Effector memory CD8-positive, alpha-beta T cell (primary cell): ENCODE measurements at regions not wholly inside any gene's neighbourhood (a gene's known extent, or its start where the extent isn't known, plus 50 kb on each side); places are given as distances from the start of the nearest gene placed in this dataset.

Experiments
- ATAC-seq: fragments of 150-1000 bp; cut with Tn5 transposase; replicated peaks from 2 replicates; pipeline ENCODE4 v1.10.0; 2021; ENCODE audit warnings: mild to moderate bottlenecking, moderate library complexity
- DNase-seq, 3 experiments: peaks; one replicate each; pipeline ENCODE4 v3.0.0; 2021
- H3K27ac Mint-ChIP-seq, 2 donors: one replicate each; pipeline ENCODE4 v1.8.0; 2022; ENCODE audit warnings: mild to moderate bottlenecking in 2 of 2, mixed read lengths in 2 of 2, moderate library complexity in 2 of 2
- H3K27me3 Mint-ChIP-seq, 2 donors: one replicate each; pipeline ENCODE4 v1.8.0; 2022; ENCODE audit warnings: mixed read lengths in 2 of 2
- H3K36me3 Mint-ChIP-seq: one replicate; pipeline ENCODE4 v1.8.0; 2022; ENCODE audit warnings: mild to moderate bottlenecking, moderate library complexity, mixed read lengths; ENCODE audit not compliant: insufficient read depth
- H3K4me1 Mint-ChIP-seq, 2 donors: one replicate each; pipeline ENCODE4 v1.8.0; 2022; ENCODE audit warnings: low read depth in 2 of 2, mixed read lengths in 2 of 2
- H3K4me3 Mint-ChIP-seq, 2 donors: one replicate each; pipeline ENCODE4 v1.8.0; 2022; ENCODE audit warnings: mild to moderate bottlenecking in 2 of 2, mixed read lengths in 2 of 2, moderate library complexity in 2 of 2
- H3K9me3 Mint-ChIP-seq, 2 donors: one replicate each; pipeline ENCODE4 v1.8.0; 2022; ENCODE audit warnings: mixed read lengths in 2 of 2

- Mint-ChIP-seq H3K27me3 (peaks cover 6 to 21% of the 10 kb centered on the region in 2 donors), H3K4me1 (no peaks in the 10 kb centered on the region), H3K9me3 (no peaks in the 10 kb centered on the region), H3K4me3 (no peak overlapping the region), H3K36me3 (peaks cover 3% of the 10 kb centered on the region), H3K27ac (no peak overlapping the region)
- no peak for ATAC-seq
- DNase-seq = no peak
These were observed 94.5 kb upstream of the F3 start for GRCh38 chr1:94636100-94636499.

- no peaks in the 10 kb centered on the region for H3K9me3 Mint-ChIP-seq
- peaks cover 6 to 21% of the 10 kb centered on the region in 2 donors for H3K27me3 Mint-ChIP-seq
- no peak for ATAC-seq
- peaks cover 3% of the 10 kb centered on the region for H3K36me3 Mint-ChIP-seq
- DNase-seq = no peak
- no peak overlapping the region for H3K27ac Mint-ChIP-seq
- no peaks in the 10 kb centered on the region for H3K4me1 Mint-ChIP-seq
- H3K4me3 Mint-ChIP-seq = no peak overlapping the region
These were observed 93.4 kb upstream of the F3 start for GRCh38 chr1:94634977-94635416.

- no peak overlapping the region for H3K27ac Mint-ChIP-seq
- no peak overlapping the region for H3K4me3 Mint-ChIP-seq
- H3K27me3 Mint-ChIP-seq = peaks cover 8 to 21% of the 10 kb centered on the region in 2 donors
- no peak for ATAC-seq
- no peaks in the 10 kb centered on the region for H3K4me1 Mint-ChIP-seq
- no peak for DNase-seq
- H3K9me3 Mint-ChIP-seq = no peaks in the 10 kb centered on the region
- H3K36me3 Mint-ChIP-seq = peaks cover 3% of the 10 kb centered on the region
These were observed 91.5 kb upstream of the F3 start for GRCh38 chr1:94633051-94633450.

GRCh38 chr1:94629259-94630181 lies 88.0 kb upstream of the F3 start:
- no peak for ATAC-seq
- H3K27me3 Mint-ChIP-seq = peaks cover 18 to 21% of the 10 kb centered on the region in 2 donors
- no peak for DNase-seq
- no peaks in the 10 kb centered on the region for H3K9me3 Mint-ChIP-seq
- H3K36me3 Mint-ChIP-seq = peaks cover 3% of the 10 kb centered on the region
- H3K27ac Mint-ChIP-seq = no peak overlapping the region
- H3K4me3 Mint-ChIP-seq = no peak overlapping the region
- H3K4me1 Mint-ChIP-seq = no peaks in the 10 kb centered on the region

- H3K27me3 Mint-ChIP-seq = peaks cover 9 to 14% of the 10 kb centered on the region in 2 donors
- no peak overlapping the region for H3K27ac Mint-ChIP-seq
- DNase-seq (no peak), ATAC-seq (no peak)
- H3K4me1 Mint-ChIP-seq = no peaks in the 10 kb centered on the region
- no peaks in the 10 kb centered on the region for H3K9me3 Mint-ChIP-seq
- no peak overlapping the region for H3K4me3 Mint-ChIP-seq
- peaks cover 3% of the 10 kb centered on the region for H3K36me3 Mint-ChIP-seq
These were observed 86.9 kb upstream of the F3 start for GRCh38 chr1:94628499-94628843.

GRCh38 chr1:94627771-94628498 lies 86.4 kb upstream of the F3 start:
- DNase-seq = no peak
- Mint-ChIP-seq H3K4me3 (no peak overlapping the region), H3K9me3 (no peaks in the 10 kb centered on the region), H3K27ac (no peak overlapping the region), H3K36me3 (no peaks in the 10 kb centered on the region), H3K27me3 (peaks cover 4 to 14% of the 10 kb centered on the region in 2 donors), H3K4me1 (no peaks in the 10 kb centered on the region)
- ATAC-seq = no peak

- H3K27ac Mint-ChIP-seq = no peak overlapping the region
- no peaks in the 10 kb centered on the region for H3K36me3 Mint-ChIP-seq
- peaks cover 0 to 14% of the 10 kb centered on the region in 2 donors for H3K27me3 Mint-ChIP-seq
- H3K4me1 Mint-ChIP-seq = no peaks in the 10 kb centered on the region
- DNase-seq (no peak), ATAC-seq (no peak)
- no peaks in the 10 kb centered on the region for H3K9me3 Mint-ChIP-seq
- no peak overlapping the region for H3K4me3 Mint-ChIP-seq
These were observed 82.6 kb upstream of the F3 start for GRCh38 chr1:94624203-94624602.

GRCh38 chr1:94623560-94624148 lies 82.1 kb upstream of the F3 start:
- H3K27ac Mint-ChIP-seq = no peak overlapping the region
- H3K27me3 Mint-ChIP-seq = peaks cover 2 to 16% of the 10 kb centered on the region in 2 donors
- DNase-seq (no peak), ATAC-seq (no peak)
- H3K4me3 Mint-ChIP-seq = no peak overlapping the region
- H3K36me3 Mint-ChIP-seq = no peaks in the 10 kb centered on the region
- H3K4me1 Mint-ChIP-seq = no peaks in the 10 kb centered on the region
- H3K9me3 Mint-ChIP-seq = peaks cover 0 to 4% of the 10 kb centered on the region in 2 donors

GRCh38 chr1:94622757-94623156 lies 81.2 kb upstream of the F3 start:
- H3K27ac Mint-ChIP-seq = no peak overlapping the region
- H3K27me3 Mint-ChIP-seq = peaks cover 11 to 20% of the 10 kb centered on the region in 2 donors
- H3K4me3 Mint-ChIP-seq = no peak overlapping the region
- ATAC-seq = no peak
- no peaks in the 10 kb centered on the region for H3K36me3 Mint-ChIP-seq
- DNase-seq = no peak
- H3K9me3 Mint-ChIP-seq = peaks cover 0 to 13% of the 10 kb centered on the region in 2 donors
- H3K4me1 Mint-ChIP-seq = no peaks in the 10 kb centered on the region

- ATAC-seq = no peak
- Mint-ChIP-seq H3K4me3 (no peak overlapping the region), H3K27ac (no peak overlapping the region), H3K9me3 (peaks cover 0 to 13% of the 10 kb centered on the region in 2 donors), H3K4me1 (no peaks in the 10 kb centered on the region), H3K36me3 (no peaks in the 10 kb centered on the region), H3K27me3 (peaks cover 18 to 20% of the 10 kb centered on the region in 2 donors)
- no peak for DNase-seq
These were observed 80.2 kb upstream of the F3 start for GRCh38 chr1:94621802-94622201.

- Mint-ChIP-seq H3K4me1 (no peaks in the 10 kb centered on the region), H3K4me3 (no peak overlapping the region), H3K27me3 (peaks cover 22 to 24% of the 10 kb centered on the region in 2 donors), H3K36me3 (no peaks in the 10 kb centered on the region), H3K9me3 (peaks cover 0 to 13% of the 10 kb centered on the region in 2 donors), H3K27ac (no peak overlapping the region)
- DNase-seq (no peak), ATAC-seq (no peak)
These were observed 79.8 kb upstream of the F3 start for GRCh38 chr1:94621395-94621794.

- no peaks in the 10 kb centered on the region for H3K36me3 Mint-ChIP-seq
- H3K4me1 Mint-ChIP-seq = no peaks in the 10 kb centered on the region
- peaks cover 23 to 32% of the 10 kb centered on the region in 2 donors for H3K27me3 Mint-ChIP-seq
- DNase-seq (no peak), ATAC-seq (no peak)
- H3K4me3 Mint-ChIP-seq = no peak overlapping the region
- H3K27ac Mint-ChIP-seq = no peak overlapping the region
- H3K9me3 Mint-ChIP-seq = peaks cover 0 to 13% of the 10 kb centered on the region in 2 donors
These were observed 78.9 kb upstream of the F3 start for GRCh38 chr1:94620345-94621031.

- no peak for ATAC-seq
- Mint-ChIP-seq H3K4me3 (no peak overlapping the region), H3K27me3 (peaks cover 26 to 36% of the 10 kb centered on the region in 2 donors), H3K27ac (no peak overlapping the region), H3K9me3 (peaks cover 0 to 13% of the 10 kb centered on the region in 2 donors), H3K4me1 (peaks cover 0 to 2% of the 10 kb centered on the region in 2 donors), H3K36me3 (no peaks in the 10 kb centered on the region)
- DNase-seq = no peak
These were observed 78.2 kb upstream of the F3 start for GRCh38 chr1:94619731-94620130.
